ENCODE measurements at regions not wholly inside any gene's neighbourhood (a gene's known extent, or its start where the extent isn't known, plus 50 kb on each side); places are given as distances from the start of the nearest gene placed in this dataset.

DNA sequence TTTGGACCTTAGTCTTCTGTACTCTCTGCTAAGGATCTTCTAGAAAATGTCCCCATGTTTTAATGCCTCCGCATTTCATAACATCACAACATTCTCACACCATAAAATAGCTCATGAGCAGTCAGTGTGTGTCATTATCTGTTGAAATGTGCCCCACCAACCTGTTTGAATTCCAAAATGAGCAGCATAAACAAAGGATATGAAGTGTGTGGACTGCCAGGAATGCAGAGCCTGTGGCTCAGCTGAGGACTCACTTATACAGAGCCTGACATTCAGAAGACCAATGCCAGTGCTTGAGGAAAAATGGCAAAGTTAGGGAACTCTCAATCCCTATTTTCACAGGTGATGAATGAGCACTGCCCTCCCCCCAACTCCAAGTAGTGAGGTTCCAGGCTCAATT, 621.4 kb downstream of the POM121L12 start:
- TF ChIP-seq, protein P1, sequence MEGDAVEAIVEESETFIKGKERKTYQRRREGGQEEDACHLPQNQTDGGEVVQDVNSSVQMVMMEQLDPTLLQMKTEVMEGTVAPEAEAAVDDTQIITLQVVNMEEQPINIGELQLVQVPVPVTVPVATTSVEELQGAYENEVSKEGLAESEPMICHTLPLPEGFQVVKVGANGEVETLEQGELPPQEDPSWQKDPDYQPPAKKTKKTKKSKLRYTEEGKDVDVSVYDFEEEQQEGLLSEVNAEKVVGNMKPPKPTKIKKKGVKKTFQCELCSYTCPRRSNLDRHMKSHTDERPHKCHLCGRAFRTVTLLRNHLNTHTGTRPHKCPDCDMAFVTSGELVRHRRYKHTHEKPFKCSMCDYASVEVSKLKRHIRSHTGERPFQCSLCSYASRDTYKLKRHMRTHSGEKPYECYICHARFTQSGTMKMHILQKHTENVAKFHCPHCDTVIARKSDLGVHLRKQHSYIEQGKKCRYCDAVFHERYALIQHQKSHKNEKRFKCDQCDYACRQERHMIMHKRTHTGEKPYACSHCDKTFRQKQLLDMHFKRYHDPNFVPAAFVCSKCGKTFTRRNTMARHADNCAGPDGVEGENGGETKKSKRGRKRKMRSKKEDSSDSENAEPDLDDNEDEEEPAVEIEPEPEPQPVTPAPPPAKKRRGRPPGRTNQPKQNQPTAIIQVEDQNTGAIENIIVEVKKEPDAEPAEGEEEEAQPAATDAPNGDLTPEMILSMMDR (IDR thresholded peaks at IDR 0.05; ENCODE audit: low read depth, low read length, poor library complexity, severe bottlenecking): no peak
- TF ChIP-seq EZH2phosphoT487 (IDR thresholded peaks at IDR 0.05; ENCODE audit: borderline replicate concordance, low read length): no peak

All from DOHH2 (cell line).